GM23248 (cell line): ENCODE measurements at regions not wholly inside any gene's neighbourhood (a gene's known extent, or its start where the extent isn't known, plus 50 kb on each side); places are given as distances from the start of the nearest gene placed in this dataset.

ENCODE experiments used
- EZH2 ChIP-seq: fragments of 200-600 bp; sonication (generic); IDR thresholded peaks from 2 replicates; pipeline ENCODE4 v1.6.1; 2018; ENCODE audit warnings: antibody characterized with exemption, mild to moderate bottlenecking; ENCODE audit not compliant: insufficient read depth, poor library complexity, severe bottlenecking
- EZH2phosphoT487 ChIP-seq: fragments of 200-600 bp; sonication (generic); IDR thresholded peaks from 2 replicates; pipeline ENCODE4 v1.6.1; 2018; ENCODE audit warnings: antibody characterized with exemption, moderate library complexity, mild to moderate bottlenecking, low read depth; ENCODE audit not compliant: insufficient read depth

DNA sequence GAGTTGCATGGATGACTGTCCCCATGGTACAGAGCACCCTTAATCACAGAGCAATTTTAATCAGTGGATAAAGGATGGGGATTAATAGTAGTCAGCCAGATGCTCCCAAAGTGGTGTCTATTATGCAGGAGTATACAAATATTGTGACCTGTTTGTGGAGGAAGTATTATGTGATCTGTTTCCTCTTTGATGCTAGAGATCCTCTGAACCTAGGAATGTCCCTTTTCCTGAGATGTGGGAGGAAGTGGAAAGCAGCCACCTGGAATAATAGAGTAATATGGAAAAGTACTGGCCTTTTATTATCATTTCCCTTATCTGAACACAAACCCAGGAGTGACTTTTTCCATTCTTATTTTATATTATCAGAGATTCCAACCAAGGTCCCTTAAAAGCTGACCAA lies 94.2 kb upstream of the EFEMP1 start:
- no peak for TF ChIP-seq EZH2
- TF ChIP-seq EZH2phosphoT487: no peak
